Tongue (tissue), 1 donor: ENCODE measurements at regions not wholly inside any gene's neighbourhood (a gene's known extent, or its start where the extent isn't known, plus 50 kb on each side); places are given as distances from the start of the nearest gene placed in this dataset.
A peak's percentile ranks its signal among the peaks of the same experiment; 100 is the strongest.

Experiments used
- DNase-seq: peaks from one replicate; pipeline ENCODE4 v3.0.0-alpha.2; 2015

DNA sequence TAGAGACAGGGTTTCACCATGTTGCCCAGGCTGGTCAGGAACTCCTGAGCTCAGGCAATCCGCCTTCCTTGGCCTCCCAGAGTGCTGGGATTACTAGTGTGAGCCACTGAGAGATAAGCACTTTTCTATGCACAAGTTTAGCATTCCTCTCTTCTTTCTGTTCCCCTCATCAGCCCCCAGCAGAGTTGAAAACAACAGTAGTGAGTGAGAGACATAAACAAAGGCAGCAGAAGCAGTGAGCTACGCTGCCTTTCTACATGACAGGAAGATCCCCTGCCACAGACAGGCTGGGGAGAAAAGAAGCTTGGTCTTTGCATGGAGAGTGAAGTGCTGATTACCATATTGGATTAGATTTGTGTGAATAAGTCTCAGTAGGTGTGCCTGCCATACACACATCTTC lies 392.0 kb upstream of the KIRREL3 start:
- no peak for DNase-seq

- no peak for DNase-seq
These were observed 389.9 kb upstream of the KIRREL3 start for GRCh38 chr11:127390465-127390864.

DNA sequence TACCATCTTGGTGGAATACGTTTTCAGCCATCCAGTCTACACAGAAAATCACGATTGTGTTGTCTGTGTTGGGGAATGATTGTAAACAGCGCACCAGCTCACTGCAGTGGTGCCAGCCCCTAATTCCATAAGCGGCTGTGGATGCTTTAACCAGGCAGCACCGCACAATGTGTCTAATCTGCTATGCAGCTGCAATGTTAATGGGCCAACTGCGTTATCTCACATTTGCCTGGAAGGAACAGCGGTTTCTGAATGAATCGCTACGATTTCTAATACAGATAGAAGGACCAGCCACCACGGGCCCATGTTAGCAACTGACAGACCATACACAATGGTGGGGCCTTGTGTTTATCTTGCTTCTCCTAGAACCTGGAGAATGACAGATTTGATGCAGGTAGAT lies 384.5 kb upstream of the KIRREL3 start:
- DNase-seq: peak; percentile 26

DNA sequence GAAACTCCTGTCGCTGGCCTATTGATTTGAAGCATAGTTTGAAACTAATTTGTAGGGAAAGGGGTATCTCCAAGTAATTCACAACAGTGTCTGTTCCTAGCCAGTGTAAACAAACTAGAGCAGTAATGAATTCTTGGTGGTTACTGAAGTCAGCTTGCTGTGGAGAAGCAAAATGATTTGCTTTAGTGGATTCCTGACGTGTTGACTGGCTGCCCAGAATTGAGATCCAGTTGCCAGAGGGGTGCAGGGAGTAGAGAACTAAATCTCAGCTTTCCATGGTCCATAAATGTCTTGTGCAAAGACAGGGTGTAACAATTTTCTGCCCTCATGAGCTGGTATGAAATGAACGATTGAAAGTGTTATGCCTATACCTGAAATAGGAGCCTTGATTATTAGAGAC lies 382.5 kb upstream of the KIRREL3 start:
- peak; percentile 36 for DNase-seq

GRCh38 chr11:127381247-127381646 lies 380.7 kb upstream of the KIRREL3 start:
- no peak for DNase-seq

DNA sequence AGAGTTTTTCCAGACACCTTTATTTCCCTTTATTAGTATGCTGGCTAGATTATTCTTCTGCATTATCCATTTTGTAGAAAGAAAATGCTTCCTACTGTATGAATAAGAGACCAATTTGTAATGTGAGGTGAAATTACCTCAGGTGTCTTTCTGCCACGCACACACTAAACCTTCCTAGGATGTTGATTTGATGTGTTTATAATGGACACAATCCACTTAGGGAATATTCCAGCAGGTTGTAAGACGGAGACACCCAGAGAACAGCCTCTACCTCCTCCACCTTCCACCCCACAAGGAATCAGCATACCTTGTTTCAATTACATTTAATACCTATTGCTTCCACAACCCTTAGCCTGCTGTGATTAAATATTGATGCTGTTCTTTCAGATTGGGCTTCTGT lies 379.1 kb upstream of the KIRREL3 start:
- no peak for DNase-seq

GRCh38 chr11:127376301-127376700 lies 375.7 kb upstream of the KIRREL3 start:
- peak; percentile 86 for DNase-seq

DNA sequence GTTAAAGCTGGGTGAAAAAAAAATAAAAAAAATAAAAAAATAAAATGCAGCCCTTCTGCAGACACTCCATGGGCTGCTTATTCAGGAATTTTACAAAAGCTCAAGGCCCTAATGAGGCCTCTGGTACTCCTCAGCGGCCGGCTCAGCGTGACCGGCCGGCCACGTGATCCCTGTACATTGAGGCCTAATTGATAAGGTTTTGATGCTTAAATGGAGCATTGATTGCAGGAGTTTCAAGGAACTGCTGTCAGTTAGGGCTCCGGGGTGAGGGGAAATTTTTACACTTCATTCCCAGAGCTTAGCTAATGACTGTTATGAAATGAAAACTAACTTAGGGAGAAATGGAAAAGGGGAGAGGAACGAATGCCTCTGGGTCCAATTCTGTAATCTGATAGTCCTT lies 368.8 kb upstream of the KIRREL3 start:
- no peak for DNase-seq

- no peak for DNase-seq
These were observed 362.3 kb upstream of the KIRREL3 start for GRCh38 chr11:127362754-127363308.

DNA sequence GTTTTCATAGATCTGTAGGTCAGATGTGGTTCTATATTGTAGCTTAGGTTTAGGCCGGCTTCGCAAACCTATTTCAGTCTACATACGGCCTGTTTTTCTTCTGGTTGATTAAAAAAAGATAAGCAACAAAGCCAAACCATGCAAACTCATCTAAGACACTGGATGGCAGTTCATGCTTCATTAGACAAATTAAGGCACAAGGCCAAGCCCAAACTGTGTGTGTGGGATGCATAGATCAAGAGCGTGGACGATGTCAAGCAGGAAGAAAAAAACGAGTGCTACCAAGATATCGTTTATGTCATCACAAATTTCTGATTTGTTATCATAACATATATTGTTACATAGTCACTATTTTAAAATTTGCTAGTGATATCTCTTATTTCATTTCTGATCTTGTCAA lies 357.6 kb upstream of the KIRREL3 start:
- DNase-seq: no peak

DNA sequence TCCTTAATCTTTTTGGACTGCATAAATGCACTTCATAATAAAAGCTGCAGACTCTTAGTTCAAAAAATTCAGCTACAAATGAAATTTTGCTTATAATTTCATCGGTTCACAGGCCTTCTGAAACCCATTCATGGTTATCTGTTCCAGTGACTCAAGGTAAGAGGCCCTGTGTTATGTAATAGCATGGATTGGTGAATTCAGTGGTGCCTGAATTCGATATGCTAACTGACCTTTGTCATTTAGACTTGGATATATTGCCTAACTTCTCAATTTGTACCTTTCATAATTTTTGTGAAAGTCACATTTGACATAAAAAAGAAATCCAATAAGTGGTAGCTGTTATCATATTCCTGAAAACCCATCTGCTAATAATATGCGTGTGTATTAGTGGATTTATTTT lies 349.9 kb upstream of the KIRREL3 start:
- no peak for DNase-seq

DNA sequence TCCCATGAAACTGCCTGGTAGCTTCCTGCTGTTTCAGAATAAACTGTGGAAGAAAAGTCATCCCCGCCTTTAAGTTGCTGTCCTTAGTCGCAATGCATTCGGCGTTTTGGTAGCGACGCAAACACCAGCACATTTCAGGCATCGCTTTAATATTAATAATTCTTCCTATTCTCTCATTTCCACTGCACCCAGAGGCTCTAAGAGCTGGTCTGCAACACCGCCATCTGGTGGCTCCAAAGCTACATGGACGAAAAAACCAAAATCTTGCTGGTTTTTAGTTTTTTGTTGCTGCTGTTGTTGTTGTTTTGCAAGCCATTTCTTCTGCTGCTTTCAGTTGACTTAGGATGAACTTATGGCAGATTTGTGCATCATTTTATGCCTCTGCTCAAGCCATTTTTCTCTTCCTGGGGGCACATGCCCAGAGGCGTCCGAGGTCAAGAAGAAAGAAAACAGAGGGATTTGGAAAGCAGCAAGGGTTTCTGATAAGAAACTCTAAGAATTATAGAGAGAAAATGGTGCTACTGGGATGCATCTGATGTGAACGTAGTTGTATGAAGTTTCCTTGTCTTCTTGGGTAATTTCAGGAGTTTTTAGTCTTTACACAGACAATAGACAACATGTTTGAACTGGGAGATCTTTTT lies 345.4 kb upstream of the KIRREL3 start:
- peak; percentile 66 for DNase-seq

GRCh38 chr11:127340438-127340837 lies 339.9 kb upstream of the KIRREL3 start:
- DNase-seq: no peak

DNA sequence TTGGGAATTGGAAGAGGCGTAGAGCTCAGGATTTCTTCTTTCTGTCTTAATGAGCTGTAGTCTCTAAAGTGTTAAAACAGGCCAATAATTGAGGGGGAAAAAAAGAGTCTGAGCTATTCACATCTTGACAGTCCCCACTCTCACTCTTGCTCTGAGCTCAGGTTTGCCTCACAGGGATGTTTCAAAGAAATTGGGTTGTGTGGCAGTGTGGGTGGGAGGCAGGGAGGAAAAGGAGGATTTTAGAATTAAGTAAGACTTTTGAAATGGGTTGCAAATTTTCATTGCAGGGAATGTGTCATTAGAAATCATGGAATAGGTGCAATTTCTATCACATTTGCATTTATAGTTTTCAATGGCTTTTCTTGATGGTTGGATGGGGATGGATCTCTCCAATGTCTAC lies 338.8 kb upstream of the KIRREL3 start:
- no peak for DNase-seq

GRCh38 chr11:127338380-127339259 lies 338.1 kb upstream of the KIRREL3 start:
- DNase-seq: no peak

GRCh38 chr11:127334466-127334865 lies 333.9 kb upstream of the KIRREL3 start:
- DNase-seq: no peak

- DNase-seq: no peak
These were observed 332.3 kb upstream of the KIRREL3 start for GRCh38 chr11:127332896-127333295.

DNA sequence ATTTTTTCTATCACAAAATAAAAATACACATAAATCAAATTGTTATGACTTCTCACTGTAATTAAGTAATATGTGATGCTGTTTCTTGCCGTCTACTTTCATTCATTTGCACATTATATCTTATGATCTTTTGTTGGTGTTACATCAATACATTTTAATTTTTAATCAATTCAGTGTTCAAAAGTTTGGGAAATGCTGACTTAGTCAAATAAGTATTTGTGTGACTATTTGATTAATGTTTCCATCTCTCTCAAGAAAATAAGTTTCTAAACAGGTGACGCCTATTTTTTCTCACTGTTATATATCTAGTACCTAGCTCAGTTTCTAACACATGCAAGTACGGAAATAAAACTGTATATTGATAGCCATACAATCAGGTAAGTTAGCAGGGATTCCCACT lies 329.5 kb upstream of the KIRREL3 start:
- DNase-seq: no peak

- DNase-seq: no peak
These were observed 307.7 kb upstream of the KIRREL3 start for GRCh38 chr11:127308291-127308690.

GRCh38 chr11:127307700-127308099 lies 307.1 kb upstream of the KIRREL3 start:
- DNase-seq: no peak

- DNase-seq: no peak
These were observed 304.1 kb upstream of the KIRREL3 start for GRCh38 chr11:127304634-127305033.

DNA sequence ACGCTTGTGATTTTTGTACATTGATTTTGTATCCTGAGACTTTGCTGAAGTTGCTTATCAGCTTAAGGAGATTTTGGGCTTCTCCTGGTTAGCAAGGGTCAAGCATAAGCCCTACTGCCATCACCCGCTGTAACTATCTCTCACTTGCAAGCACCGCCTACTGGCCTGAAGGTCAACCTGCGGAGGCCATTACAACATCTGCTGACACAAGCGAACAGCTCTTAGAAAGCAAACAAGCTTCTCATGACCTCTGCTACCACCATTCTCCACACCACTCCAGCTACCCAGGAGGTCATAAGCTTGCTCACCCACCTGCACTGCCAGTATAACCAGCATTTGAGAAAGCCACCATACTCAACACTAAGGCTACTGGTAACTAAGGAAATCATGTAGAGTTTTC lies 288.4 kb upstream of the KIRREL3 start:
- no peak for DNase-seq

DNA sequence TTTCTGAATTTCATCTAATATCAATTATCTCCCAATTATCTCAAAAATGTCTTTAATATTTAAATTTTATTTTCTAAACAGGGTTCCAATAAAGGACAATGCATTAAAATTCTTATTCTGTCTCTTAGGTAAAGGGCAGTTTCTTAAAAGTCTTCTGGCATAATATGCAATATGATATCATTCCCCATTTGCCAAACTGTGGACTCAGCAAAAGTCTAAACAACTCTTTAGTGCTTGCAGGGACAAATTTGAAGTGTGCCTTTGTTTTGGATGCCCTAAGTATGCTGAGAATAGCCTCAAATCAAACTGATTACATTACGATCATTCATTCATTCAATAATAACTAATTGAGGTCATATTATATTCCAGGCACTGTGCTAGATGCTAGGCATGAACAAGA lies 281.0 kb upstream of the KIRREL3 start:
- DNase-seq: no peak

GRCh38 chr11:127275774-127276173 lies 275.2 kb upstream of the KIRREL3 start:
- DNase-seq: no peak
